IMR-90 (cell line): ENCODE measurements at regions not wholly inside any gene's neighbourhood (a gene's known extent, or its start where the extent isn't known, plus 50 kb on each side); places are given as distances from the start of the nearest gene placed in this dataset.

Experiments used
- ATAC-seq: fragments of 200-7000 bp; cut with Tn5 transposase; 2 replicates; pipeline ENCODE4 v1.9.1; 2020; ENCODE audit warnings: low read depth, mild to moderate bottlenecking, moderate library complexity
- BruUV-seq: library from RNA; stranded (reverse); fragments of 400-500 nt; replicated peaks from 2 replicates; lab custom pipeline; 2021; lab: Mats Ljungman, UMichigan
- CTCF ChIA-PET: fragments of 300-600 bp; formaldehyde crosslinking; extraction: SDS; loops from one replicate; lab custom pipeline; 2021; ENCODE audit warnings: antibody characterized with exemption; lab: Yijun Ruan, JAX
- POLR2A ChIA-PET: fragments of 300-600 bp; sonication (Branson Sonifier 250); formaldehyde crosslinking; loops from one replicate; lab custom pipeline; 2022; ENCODE audit warnings: antibody characterized with exemption; ENCODE audit not compliant: unreplicated experiment; lab: Charles Lee
- DNase-seq: peaks from one replicate; pipeline ENCODE4 v3.0.0; 2013
- H2AFZ ChIP-seq: replicated peaks from 2 replicates; pipeline ENCODE3; 2013; ENCODE audit warnings: low read length, mild to moderate bottlenecking; ENCODE audit not compliant: poor library complexity
- H2AK5ac ChIP-seq: 2 replicates; pipeline ENCODE4 v1.6.1; 2013; ENCODE audit warnings: low read depth, low read length, inconsistent platforms
- H2AK9ac ChIP-seq: replicated peaks from 2 replicates; pipeline ENCODE3; 2013; ENCODE audit warnings: mild to moderate bottlenecking, low read depth, low read length, moderate library complexity; ENCODE audit not compliant: poor library complexity
- H2BK120ac ChIP-seq: 2 replicates; pipeline ENCODE4 v1.6.1; 2013; ENCODE audit warnings: low read depth, low read length, inconsistent platforms
- H2BK15ac ChIP-seq: 3 replicates; pipeline ENCODE4 v1.6.1; 2013; ENCODE audit warnings: low read depth, low read length, inconsistent platforms
- H2BK20ac ChIP-seq: 2 replicates; pipeline ENCODE4 v1.6.1; 2013; ENCODE audit warnings: low read depth, mild to moderate bottlenecking, inconsistent platforms, low read length, moderate library complexity
- H2BK5ac ChIP-seq: 2 replicates; pipeline ENCODE4 v1.6.1; 2013; ENCODE audit warnings: mild to moderate bottlenecking, low read depth, low read length, inconsistent platforms; ENCODE audit not compliant: poor library complexity, severe bottlenecking
- H3K14ac ChIP-seq: replicated peaks from 2 replicates; pipeline ENCODE4 v1.6.1; 2013; ENCODE audit warnings: low read depth, low read length, inconsistent platforms
- H3K18ac ChIP-seq: 2 replicates; pipeline ENCODE4 v1.6.1; 2013; ENCODE audit warnings: low read depth, low read length, control low read depth
- H3K23ac ChIP-seq: 2 replicates; pipeline ENCODE4 v1.6.1; 2013; ENCODE audit warnings: low read depth, low read length, inconsistent platforms
- H3K27ac ChIP-seq: 2 replicates; pipeline ENCODE4 v1.5.1; 2013; ENCODE audit warnings: mild to moderate bottlenecking, control low read depth, low read length; ENCODE audit not compliant: insufficient read depth
- H3K27me3 ChIP-seq: 2 replicates; pipeline ENCODE4 v1.6.1; 2013; ENCODE audit warnings: low read length; ENCODE audit not compliant: control insufficient read depth, insufficient read depth
- H3K36me3 ChIP-seq: 2 replicates; pipeline ENCODE4 v1.6.1; 2013; ENCODE audit warnings: low read length, mixed read lengths; ENCODE audit not compliant: control insufficient read depth, insufficient read depth
- H3K4ac ChIP-seq: 2 replicates; pipeline ENCODE4 v1.6.1; 2013; ENCODE audit warnings: low read depth, low read length, inconsistent platforms
- H3K4me1 ChIP-seq: 2 replicates; pipeline ENCODE4 v1.6.1; 2013; ENCODE audit warnings: low read length, mixed read lengths; ENCODE audit not compliant: control insufficient read depth, insufficient read depth
- H3K4me2 ChIP-seq: 2 replicates; pipeline ENCODE4 v1.6.1; 2013; ENCODE audit warnings: low read depth, mild to moderate bottlenecking, control low read depth, low read length, moderate library complexity
- H3K4me3 ChIP-seq: 2 replicates; pipeline ENCODE4 v1.5.1; 2013; ENCODE audit warnings: low read depth, mild to moderate bottlenecking, control low read depth, low read length, moderate library complexity; ENCODE audit not compliant: insufficient read depth
- H3K56ac ChIP-seq: 2 replicates; pipeline ENCODE4 v1.6.1; 2013; ENCODE audit warnings: low read length, inconsistent platforms; ENCODE audit not compliant: insufficient read depth; ENCODE audit errors: extremely low read depth
- H3K79me1 ChIP-seq, 2 experiments: 2 replicates each; pipeline ENCODE4 v1.6.1; 2013; ENCODE audit warnings: low read length in 2 of 2, inconsistent platforms in 1 of 2, low read depth in 1 of 2
- H3K9ac ChIP-seq: 2 replicates; pipeline ENCODE4 v1.6.1; 2013; ENCODE audit warnings: low read depth, low read length, control low read depth
- H3K9me1 ChIP-seq: 2 replicates; pipeline ENCODE4 v1.6.1; 2013; ENCODE audit warnings: low read length, inconsistent platforms; ENCODE audit not compliant: insufficient read depth
- H3K9me3 ChIP-seq: 2 replicates; pipeline ENCODE4 v1.6.1; 2013; ENCODE audit warnings: low read length; ENCODE audit not compliant: control insufficient read depth, insufficient read depth
- H4K20me1 ChIP-seq: 2 replicates; pipeline ENCODE4 v1.6.1; 2013; ENCODE audit warnings: low read length, inconsistent platforms; ENCODE audit not compliant: insufficient read depth
- H4K5ac ChIP-seq: 2 replicates; pipeline ENCODE4 v1.6.1; 2013; ENCODE audit warnings: mild to moderate bottlenecking, low read depth, low read length, control low read depth
- H4K8ac ChIP-seq, 2 experiments: 2 replicates each; pipeline ENCODE4 v1.6.1; 2013; ENCODE audit warnings: low read depth in 2 of 2, low read length in 2 of 2, control low read depth in 1 of 2, inconsistent platforms in 1 of 2
- H4K91ac ChIP-seq: 2 replicates; pipeline ENCODE4 v1.6.1; 2013; ENCODE audit warnings: low read depth, low read length, inconsistent platforms; ENCODE audit not compliant: insufficient read depth
- BHLHE40 ChIP-seq: fragments of 150-350 bp; IDR thresholded peaks from 2 replicates; pipeline ENCODE4 v1.6.1; 2016; ENCODE audit warnings: mild to moderate bottlenecking, low read depth, low read length
- CEBPB ChIP-seq: IDR thresholded peaks from 2 replicates; pipeline ENCODE4 v1.6.1; 2012; ENCODE audit warnings: low read depth, low read length, improper control_type of control experiment
- FOS ChIP-seq: fragments of 150-350 bp; IDR thresholded peaks from 2 replicates; pipeline ENCODE4 v1.6.1; 2016; ENCODE audit warnings: low read depth, low read length
- MAFK ChIP-seq: IDR thresholded peaks from 2 replicates; pipeline ENCODE4 v1.6.1; 2012; ENCODE audit warnings: low read depth, low read length, improper control_type of control experiment
- MAZ ChIP-seq: IDR thresholded peaks from 2 replicates; pipeline ENCODE4 v1.6.1; 2012; ENCODE audit warnings: low read depth, mild to moderate bottlenecking, low read length, improper control_type of control experiment, moderate library complexity, borderline replicate concordance
- MXI1 ChIP-seq: IDR thresholded peaks from 2 replicates; pipeline ENCODE4 v1.6.1; 2012; ENCODE audit warnings: low read depth, mild to moderate bottlenecking, low read length, moderate library complexity, borderline replicate concordance
- POLR2A ChIP-seq: IDR thresholded peaks from 2 replicates; pipeline ENCODE4 v1.6.1; 2012; ENCODE audit warnings: mild to moderate bottlenecking, low read depth, low read length
- RAD21 ChIP-seq: IDR thresholded peaks from 2 replicates; pipeline ENCODE4 v1.6.1; 2012; ENCODE audit warnings: low read length, improper control_type of control experiment
- RCOR1 ChIP-seq: IDR thresholded peaks from 2 replicates; pipeline ENCODE4 v1.6.1; 2012; ENCODE audit warnings: mild to moderate bottlenecking, low read length, improper control_type of control experiment; ENCODE audit not compliant: insufficient replicate concordance
- SMC3 ChIP-seq: fragments of 150-350 bp; IDR thresholded peaks from 2 replicates; pipeline ENCODE4 v1.6.1; 2016; ENCODE audit warnings: low read depth, mild to moderate bottlenecking, antibody characterized with exemption, low read length, moderate library complexity
- WGBS, 2 experiments: methylation state at CpG; one replicate each; pipeline versions ENCODE4 v1.1.5 to v1.1.7; 2013; ENCODE audit warnings: missing lambda C conversion rate in 2 of 2; ENCODE audit not compliant: insufficient read length in 1 of 2; ENCODE audit errors: extremely low coverage in 2 of 2; 5-methylcytosine and 5-hydroxymethylcytosine counted together
- dilution Hi-C: fragments of 300-500 bp; cut with HindIII; formaldehyde crosslinking; loops from one replicate; pipeline ENCODE4 v1.14.3; 2018; ENCODE audit warnings: low sequenced_read_pairs; ENCODE audit not compliant: unreplicated experiment
- in situ Hi-C: fragments of 300-500 bp; cut with MboI; formaldehyde crosslinking; loops from 3 replicates; pipeline ENCODE4 v1.14.3; 2019; ENCODE audit warnings: low sequenced_read_pairs, inconsistent platforms, mixed read lengths
- intact Hi-C: fragments of 100-400 bp; cut with micrococcal nuclease; formaldehyde crosslinking; loops from 2 replicates; pipeline ENCODE4 v1.10.0; 2022
- TF ChIP-seq, protein P1 (sequence below): fragments of 150-350 bp; IDR thresholded peaks from 2 replicates; pipeline ENCODE4 v1.6.1; 2017; ENCODE audit warnings: mild to moderate bottlenecking, antibody characterized with exemption, low read length, low read depth

DNA sequence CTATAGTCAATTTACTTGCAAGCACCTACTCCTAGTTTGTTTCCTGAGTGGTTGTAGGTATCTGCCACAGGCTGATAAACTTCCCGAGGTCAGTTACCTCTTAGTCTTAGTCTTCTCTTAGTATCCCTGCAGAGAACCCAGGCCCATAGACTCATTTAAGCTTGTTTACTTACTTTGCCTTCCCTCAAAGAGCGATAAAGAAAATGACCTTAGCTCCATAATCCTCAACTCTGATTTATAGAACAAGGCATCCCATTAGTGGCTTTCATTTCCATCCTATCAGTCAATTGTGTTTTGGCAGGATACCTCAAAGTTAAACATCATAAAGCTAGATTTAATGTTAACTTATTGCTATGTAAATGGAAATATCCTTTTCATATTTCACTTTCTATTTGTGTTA, 119.7 kb downstream of the UCHL5 start:
- Histone ChIP-seq H3K23ac (no peak overlapping the region), H3K14ac (no peak overlapping the region), H3K4me1 (no peaks in the 10 kb centered on the region), H3K56ac (no peak overlapping the region), H3K9ac (no peak overlapping the region), H3K27me3 (no peaks in the 10 kb centered on the region), H2AFZ (no peak overlapping the region), H3K18ac (no peak overlapping the region), H3K36me3 (no peaks in the 10 kb centered on the region), H3K79me1 (no peaks in the 10 kb centered on the region), H2BK5ac (no peak overlapping the region), H3K4me3 (no peak overlapping the region), H4K91ac (no peak overlapping the region), H3K9me3 (no peaks in the 10 kb centered on the region), H2BK20ac (no peak overlapping the region), H3K4ac (no peak overlapping the region), H4K5ac (no peak overlapping the region), H2AK5ac (no peak overlapping the region), H2AK9ac (no peak overlapping the region), H2BK120ac (no peak overlapping the region), H4K20me1 (no peaks in the 10 kb centered on the region), H3K27ac (no peak overlapping the region), H2BK15ac (no peak overlapping the region), H3K4me2 (no peak overlapping the region), H3K9me1 (no peaks in the 10 kb centered on the region), H4K8ac (no peak overlapping the region)
- TF ChIP-seq SMC3 (no peak), BHLHE40 (no peak), MAFK (no peak), CEBPB (no peak), RAD21 (no peak), MXI1 (no peak), MAZ (no peak), RCOR1 (no peak), FOS (no peak), POLR2A (no peak)
- TF ChIP-seq, protein P1, sequence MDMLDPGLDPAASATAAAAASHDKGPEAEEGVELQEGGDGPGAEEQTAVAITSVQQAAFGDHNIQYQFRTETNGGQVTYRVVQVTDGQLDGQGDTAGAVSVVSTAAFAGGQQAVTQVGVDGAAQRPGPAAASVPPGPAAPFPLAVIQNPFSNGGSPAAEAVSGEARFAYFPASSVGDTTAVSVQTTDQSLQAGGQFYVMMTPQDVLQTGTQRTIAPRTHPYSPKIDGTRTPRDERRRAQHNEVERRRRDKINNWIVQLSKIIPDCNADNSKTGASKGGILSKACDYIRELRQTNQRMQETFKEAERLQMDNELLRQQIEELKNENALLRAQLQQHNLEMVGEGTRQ = no peak
- CTCF ChIA-PET = no interaction called here
- dilution Hi-C loops = no loop called here
- BruUV-seq = no TSS peak
- WGBS, 2 experiments = no CpG with 5 or more reads among the region's 2 CpGs
- no peak for ATAC-seq
- in situ Hi-C loops = no loop called here
- intact Hi-C loops = no loop called here
- DNase-seq = no peak
- POLR2A ChIA-PET = no interaction called here
